NT2/D1 (cell line): ENCODE measurements at regions not wholly inside any gene's neighbourhood (a gene's known extent, or its start where the extent isn't known, plus 50 kb on each side); places are given as distances from the start of the nearest gene placed in this dataset.

Source experiments
- DNase-seq: peaks from one replicate; pipeline ENCODE4 v3.0.0-alpha.2; 2011; ENCODE audit warnings: low read depth, low spot score
- H3K27me3 ChIP-seq: 2 replicates; pipeline ENCODE4 v1.6.0; 2011; ENCODE audit warnings: mild to moderate bottlenecking; ENCODE audit not compliant: insufficient read length, insufficient read depth
- H3K36me3 ChIP-seq: 2 replicates; pipeline ENCODE4 v1.6.1; 2011; ENCODE audit warnings: mild to moderate bottlenecking, low read length, mixed read lengths; ENCODE audit not compliant: insufficient read depth, insufficient read length
- H3K4me1 ChIP-seq: 2 replicates; pipeline ENCODE4 v1.5.1; 2011; ENCODE audit not compliant: insufficient read depth, insufficient read length
- H3K4me3 ChIP-seq: 2 replicates; pipeline ENCODE4 v1.5.1; 2011; ENCODE audit warnings: low read depth; ENCODE audit not compliant: insufficient read length
- H3K9ac ChIP-seq: 2 replicates; pipeline ENCODE4 v1.6.0; 2011; ENCODE audit warnings: low read depth; ENCODE audit not compliant: insufficient read length
- H3K9me3 ChIP-seq: 2 replicates; pipeline ENCODE4 v1.5.1; 2011; ENCODE audit warnings: mild to moderate bottlenecking, low read length; ENCODE audit not compliant: insufficient read depth
- SUZ12 ChIP-seq: IDR thresholded peaks from 2 replicates; pipeline ENCODE4 v1.6.1; 2011; ENCODE audit not compliant: insufficient read length, insufficient read depth; ENCODE audit errors: extremely low read depth
- YY1 ChIP-seq: IDR thresholded peaks from 2 replicates; pipeline ENCODE4 v1.6.1; 2011; ENCODE audit not compliant: insufficient read length, insufficient read depth
- ZNF274 ChIP-seq: IDR thresholded peaks from 2 replicates; pipeline ENCODE4 v1.6.1; 2011; ENCODE audit warnings: mild to moderate bottlenecking, low read depth, low read length

- no peak for TF ChIP-seq SUZ12
- TF ChIP-seq YY1: no peak
- no peak for TF ChIP-seq ZNF274
- H3K9ac ChIP-seq: no peak overlapping the region
Observed at GRCh38 chr4:56241500-56241899, 145.8 kb downstream of the AASDH start.

GRCh38 chr4:56240554-56241174 is 146.6 kb downstream of the AASDH start:
- Histone ChIP-seq H3K36me3 (no peaks in the 10 kb centered on the region), H3K27me3 (no peaks in the 10 kb centered on the region), H3K9me3 (no peaks in the 10 kb centered on the region), H3K9ac (no peak overlapping the region), H3K4me3 (no peak overlapping the region), H3K4me1 (no peaks in the 10 kb centered on the region)
- no peak for DNase-seq
- no peak for TF ChIP-seq YY1
- TF ChIP-seq ZNF274: no peak
- TF ChIP-seq SUZ12: no peak

More at GRCh38 chr4:56241500-56241899, 145.8 kb downstream of the AASDH start:
- no peaks in the 10 kb centered on the region for H3K36me3 ChIP-seq
- no peaks in the 10 kb centered on the region for H3K27me3 ChIP-seq
- H3K4me3 ChIP-seq: no peak overlapping the region
- no peak for DNase-seq
- no peaks in the 10 kb centered on the region for H3K4me1 ChIP-seq
- H3K9me3 ChIP-seq: no peaks in the 10 kb centered on the region

- Histone ChIP-seq H3K4me1 (no peaks in the 10 kb centered on the region), H3K36me3 (no peaks in the 10 kb centered on the region), H3K4me3 (no peak overlapping the region), H3K9ac (no peak overlapping the region), H3K27me3 (no peaks in the 10 kb centered on the region), H3K9me3 (no peaks in the 10 kb centered on the region)
- TF ChIP-seq SUZ12 (no peak), ZNF274 (no peak), YY1 (no peak)
- DNase-seq: no peak
Observed at GRCh38 chr4:56238251-56238650, 149.0 kb downstream of the AASDH start.

- no peak for DNase-seq
- no peaks in the 10 kb centered on the region for H3K27me3 ChIP-seq
- no peak overlapping the region for H3K4me3 ChIP-seq
- no peaks in the 10 kb centered on the region; the same call in 1 of the 2 replicates for H3K9me3 ChIP-seq
- no peaks in the 10 kb centered on the region for H3K36me3 ChIP-seq
- no peak overlapping the region for H3K9ac ChIP-seq
- TF ChIP-seq YY1 (no peak), ZNF274 (no peak), SUZ12 (no peak)
- no peaks in the 10 kb centered on the region for H3K4me1 ChIP-seq
Observed at GRCh38 chr4:56235725-56236124, 151.6 kb downstream of the AASDH start.

- Histone ChIP-seq H3K4me3 (no peak overlapping the region), H3K9ac (no peak overlapping the region), H3K4me1 (no peaks in the 10 kb centered on the region), H3K36me3 (no peaks in the 10 kb centered on the region), H3K9me3 (no peaks in the 10 kb centered on the region; the same call in 1 of the 2 replicates), H3K27me3 (no peaks in the 10 kb centered on the region)
- TF ChIP-seq SUZ12 (no peak), ZNF274 (no peak), YY1 (no peak)
- DNase-seq: no peak
Observed at GRCh38 chr4:56235011-56235410, 152.3 kb downstream of the AASDH start.

GRCh38 chr4:56234098-56234497 is 153.2 kb downstream of the AASDH start:
- no peak for DNase-seq
- Histone ChIP-seq H3K27me3 (no peaks in the 10 kb centered on the region), H3K9ac (no peak overlapping the region), H3K4me3 (no peak overlapping the region), H3K4me1 (no peaks in the 10 kb centered on the region), H3K9me3 (no peaks in the 10 kb centered on the region; the same call in 1 of the 2 replicates), H3K36me3 (no peaks in the 10 kb centered on the region)
- TF ChIP-seq ZNF274 (no peak), YY1 (no peak), SUZ12 (no peak)

GRCh38 chr4:56231410-56231809 is 155.9 kb downstream of the AASDH start:
- TF ChIP-seq YY1 (no peak), SUZ12 (no peak), ZNF274 (no peak)
- H3K4me3 ChIP-seq: no peak overlapping the region
- no peaks in the 10 kb centered on the region for H3K4me1 ChIP-seq
- H3K36me3 ChIP-seq: no peaks in the 10 kb centered on the region
- H3K9ac ChIP-seq: no peak overlapping the region
- no peaks in the 10 kb centered on the region; the same call in 1 of the 2 replicates for H3K9me3 ChIP-seq
- H3K27me3 ChIP-seq: no peaks in the 10 kb centered on the region
- no peak for DNase-seq
